ENCODE measurements at regions not wholly inside any gene's neighbourhood (a gene's known extent, or its start where the extent isn't known, plus 50 kb on each side); places are given as distances from the start of the nearest gene placed in this dataset.

DNA sequence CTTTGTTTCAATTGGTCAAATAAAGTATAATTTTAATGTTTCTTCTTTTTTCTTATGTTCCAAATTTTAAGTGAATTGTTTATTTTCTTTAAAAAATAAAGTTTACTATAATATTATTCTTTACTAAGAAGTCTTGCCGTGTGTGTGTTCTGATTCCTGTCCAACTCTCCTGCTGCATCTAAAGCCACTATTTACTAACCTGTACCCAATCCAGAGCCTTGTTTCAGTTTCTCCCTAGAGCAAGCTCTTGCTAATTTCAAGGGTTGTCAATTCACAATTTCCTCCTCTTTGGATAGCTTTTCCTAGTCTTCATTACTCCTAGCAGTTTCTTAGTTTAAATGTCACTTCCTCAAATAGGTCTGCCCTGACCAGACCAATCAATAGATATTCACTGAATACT, 314.9 kb upstream of the SEMA3A start:
- TF ChIP-seq, protein P1, sequence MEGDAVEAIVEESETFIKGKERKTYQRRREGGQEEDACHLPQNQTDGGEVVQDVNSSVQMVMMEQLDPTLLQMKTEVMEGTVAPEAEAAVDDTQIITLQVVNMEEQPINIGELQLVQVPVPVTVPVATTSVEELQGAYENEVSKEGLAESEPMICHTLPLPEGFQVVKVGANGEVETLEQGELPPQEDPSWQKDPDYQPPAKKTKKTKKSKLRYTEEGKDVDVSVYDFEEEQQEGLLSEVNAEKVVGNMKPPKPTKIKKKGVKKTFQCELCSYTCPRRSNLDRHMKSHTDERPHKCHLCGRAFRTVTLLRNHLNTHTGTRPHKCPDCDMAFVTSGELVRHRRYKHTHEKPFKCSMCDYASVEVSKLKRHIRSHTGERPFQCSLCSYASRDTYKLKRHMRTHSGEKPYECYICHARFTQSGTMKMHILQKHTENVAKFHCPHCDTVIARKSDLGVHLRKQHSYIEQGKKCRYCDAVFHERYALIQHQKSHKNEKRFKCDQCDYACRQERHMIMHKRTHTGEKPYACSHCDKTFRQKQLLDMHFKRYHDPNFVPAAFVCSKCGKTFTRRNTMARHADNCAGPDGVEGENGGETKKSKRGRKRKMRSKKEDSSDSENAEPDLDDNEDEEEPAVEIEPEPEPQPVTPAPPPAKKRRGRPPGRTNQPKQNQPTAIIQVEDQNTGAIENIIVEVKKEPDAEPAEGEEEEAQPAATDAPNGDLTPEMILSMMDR (IDR thresholded peaks at IDR 0.05; ENCODE audit: borderline replicate concordance, insufficient read depth, low read depth, low read length): no peak
- H3K4me3 ChIP-seq (ENCODE audit: low read depth, low read length): no peak overlapping the region

DNA sequence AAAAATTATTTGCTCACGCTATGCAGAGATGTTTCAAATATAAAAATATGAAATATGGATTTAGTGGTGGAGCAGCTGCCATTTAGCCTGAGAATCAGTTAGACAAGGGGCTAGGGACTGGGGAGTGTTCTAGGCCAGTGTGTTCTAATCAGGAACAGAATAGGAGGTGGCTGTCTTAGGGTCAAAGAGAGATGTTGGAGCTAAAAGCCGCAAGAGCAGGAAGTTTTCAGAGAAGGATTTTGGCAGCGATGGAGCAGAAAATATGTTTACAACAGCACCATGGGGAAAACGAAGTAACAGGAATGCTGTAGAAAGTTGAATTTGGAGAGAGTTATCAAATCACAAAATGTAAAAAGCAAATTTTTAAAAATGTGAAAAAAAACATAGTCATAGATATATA, 314.0 kb upstream of the SEMA3A start:
- TF ChIP-seq, protein P1 (IDR thresholded peaks at IDR 0.05; ENCODE audit: borderline replicate concordance, insufficient read depth, low read depth, low read length): no peak
- no peak overlapping the region for H3K4me3 ChIP-seq (ENCODE audit: low read depth, low read length)

DNA sequence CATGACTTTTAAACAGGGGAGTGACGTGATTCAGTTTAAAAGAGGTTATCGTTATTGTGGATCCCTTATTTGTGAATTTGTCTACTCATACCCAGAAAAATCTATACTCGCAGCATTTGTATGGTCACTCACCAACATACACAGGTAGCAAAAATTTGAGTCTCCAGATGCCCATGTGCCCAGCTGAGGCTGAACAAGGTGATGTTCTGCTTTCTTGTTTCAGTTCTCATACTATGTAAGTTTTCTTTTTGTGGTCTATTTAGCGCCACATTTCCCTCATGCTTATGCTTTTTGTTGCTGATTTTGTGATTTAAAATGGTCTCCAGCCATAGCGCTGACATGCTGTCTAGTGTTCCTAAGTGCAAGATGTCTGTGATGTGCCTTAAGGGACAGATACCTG, 312.9 kb upstream of the SEMA3A start:
- no peak overlapping the region for H3K4me3 ChIP-seq (ENCODE audit: low read depth, low read length)
- TF ChIP-seq, protein P1 (IDR thresholded peaks at IDR 0.05; ENCODE audit: borderline replicate concordance, insufficient read depth, low read depth, low read length): no peak

DNA sequence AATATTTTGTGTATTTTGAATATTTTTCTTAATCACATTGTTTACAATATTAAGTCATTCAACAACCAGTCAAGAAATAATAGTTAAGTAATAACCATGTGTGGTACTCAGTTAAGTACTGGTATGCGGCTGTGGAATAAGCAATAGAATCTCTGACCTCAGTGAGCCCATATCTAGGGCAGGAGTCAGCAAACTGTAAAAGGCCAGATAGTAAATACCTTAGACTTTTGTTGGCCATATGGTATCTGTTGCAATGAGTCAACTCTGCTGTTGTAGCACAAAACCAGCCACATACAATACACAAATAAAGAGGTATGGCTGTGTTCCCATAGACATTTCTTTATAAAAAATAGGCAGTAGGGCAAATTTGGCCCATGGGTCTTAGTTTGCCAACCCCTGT, 311.6 kb upstream of the SEMA3A start:
- TF ChIP-seq, protein P1 (IDR thresholded peaks at IDR 0.05; ENCODE audit: borderline replicate concordance, insufficient read depth, low read depth, low read length): no peak
- no peak overlapping the region for H3K4me3 ChIP-seq (ENCODE audit: low read depth, low read length)

DNA sequence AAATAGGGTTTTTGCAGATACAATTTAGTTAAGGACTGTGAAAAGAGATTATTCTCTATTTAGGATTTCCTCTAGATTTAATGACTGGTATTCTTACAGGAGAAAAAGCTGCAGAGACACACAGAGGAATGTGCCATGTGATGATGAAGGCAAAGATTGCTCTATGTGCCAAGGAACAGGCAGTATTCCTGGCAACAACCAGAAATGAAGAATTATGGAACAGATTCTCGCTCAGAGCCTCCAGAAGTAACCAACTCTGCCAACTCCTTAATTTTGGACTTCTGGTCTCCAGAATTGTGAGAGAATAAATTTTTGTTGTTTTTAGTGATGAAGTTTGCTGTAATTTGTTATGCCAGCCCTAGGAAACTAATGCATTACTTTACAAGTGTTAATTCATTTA, 307.6 kb upstream of the SEMA3A start:
- TF ChIP-seq, protein P1 (IDR thresholded peaks at IDR 0.05; ENCODE audit: borderline replicate concordance, insufficient read depth, low read depth, low read length): no peak
- no peak overlapping the region for H3K4me3 ChIP-seq (ENCODE audit: low read depth, low read length)

DNA sequence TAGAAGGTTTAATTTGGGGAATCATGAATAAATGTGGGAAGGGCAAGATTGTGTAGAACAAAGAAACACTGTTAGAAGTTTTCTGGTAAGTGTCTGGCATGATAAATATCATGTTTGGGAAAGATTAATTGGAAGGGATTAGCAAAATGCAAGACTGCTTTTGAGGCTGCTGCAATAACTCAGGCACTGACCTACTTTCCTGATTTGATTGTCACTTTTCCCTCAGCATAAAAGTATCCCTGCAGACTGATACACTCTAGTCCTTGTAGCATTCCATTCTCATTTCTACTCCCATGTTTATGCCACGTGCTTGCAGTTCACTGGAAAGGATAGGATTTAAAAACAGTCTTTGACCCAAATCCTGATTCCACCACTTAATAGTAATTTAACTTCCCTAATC, 303.3 kb upstream of the SEMA3A start:
- TF ChIP-seq, protein P1 (IDR thresholded peaks at IDR 0.05; ENCODE audit: borderline replicate concordance, insufficient read depth, low read depth, low read length): no peak

DNA sequence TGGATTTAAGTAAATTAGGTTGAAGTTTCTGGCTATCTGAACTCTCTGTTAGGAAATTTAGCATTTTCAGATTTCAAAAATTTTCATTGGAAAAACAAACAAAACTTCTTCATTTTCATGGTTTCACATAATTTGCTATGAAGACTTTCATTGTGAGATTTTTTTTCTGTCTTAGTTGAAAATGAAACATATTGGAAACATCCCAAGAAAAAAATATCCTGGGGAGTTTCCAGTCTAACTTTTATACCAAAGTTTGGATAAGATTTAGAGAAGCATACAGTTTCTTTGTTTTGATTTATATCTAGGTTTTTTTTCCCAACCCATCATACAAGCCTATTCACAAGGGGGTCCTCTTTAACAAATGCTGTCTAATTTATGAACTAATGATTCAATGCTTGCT, 300.5 kb upstream of the SEMA3A start:
- H3K4me3 ChIP-seq (ENCODE audit: low read depth, low read length): no peak overlapping the region
- TF ChIP-seq, protein P1 (IDR thresholded peaks at IDR 0.05; ENCODE audit: borderline replicate concordance, insufficient read depth, low read depth, low read length): no peak

More for the DNA sequence above, 303.3 kb upstream of the SEMA3A start:
- H3K4me3 ChIP-seq (ENCODE audit: low read depth, low read length): no peak overlapping the region

Data from GM12875 (cell line).